Right renal cortex interstitium (tissue), 3 donors: ENCODE measurements at regions not wholly inside any gene's neighbourhood (a gene's known extent, or its start where the extent isn't known, plus 50 kb on each side); places are given as distances from the start of the nearest gene placed in this dataset.

ENCODE experiments used
- DNase-seq, 3 donors: peaks; one replicate each; pipeline ENCODE4 v3.0.0-alpha.2; 2013; ENCODE audit warnings: low read depth in 3 of 3, low spot score in 2 of 3

DNA sequence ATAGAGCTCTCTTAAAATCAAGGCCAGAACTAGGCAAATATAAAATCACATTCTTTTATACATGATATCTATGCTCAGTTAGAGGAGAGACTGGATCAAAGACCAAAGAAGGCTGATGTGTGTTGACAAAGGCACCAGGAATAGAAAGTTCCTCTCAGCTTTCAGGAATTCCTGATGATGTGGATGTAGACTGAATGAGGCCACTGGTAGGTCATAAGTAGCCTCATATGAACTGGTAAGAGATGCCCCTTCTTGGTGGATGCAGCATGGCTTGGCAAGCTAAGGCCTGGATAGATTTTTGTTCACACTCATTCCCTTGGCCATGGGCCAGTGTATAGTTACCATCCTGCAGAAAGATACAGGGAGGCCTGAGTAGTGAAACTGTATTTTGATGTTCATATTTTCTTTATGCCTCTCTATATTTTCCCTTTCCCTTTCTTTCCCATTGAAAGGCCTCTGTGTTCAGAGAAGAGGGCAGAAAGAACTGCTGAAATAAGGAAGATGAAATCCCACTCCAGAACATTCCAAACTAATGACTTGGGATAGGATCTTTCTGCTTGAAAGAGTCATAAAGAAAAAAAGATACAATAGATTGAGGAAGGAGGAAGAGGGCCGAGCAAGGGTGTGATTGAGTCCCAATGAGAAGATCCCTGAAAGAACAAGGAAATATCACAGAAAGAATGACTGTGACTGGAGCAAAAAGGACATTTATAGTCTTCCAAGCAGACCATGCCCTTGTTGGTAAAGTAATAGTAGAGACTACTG, 2182.7 kb upstream of the PIK3C3 start:
- DNase-seq, result no peak

DNA sequence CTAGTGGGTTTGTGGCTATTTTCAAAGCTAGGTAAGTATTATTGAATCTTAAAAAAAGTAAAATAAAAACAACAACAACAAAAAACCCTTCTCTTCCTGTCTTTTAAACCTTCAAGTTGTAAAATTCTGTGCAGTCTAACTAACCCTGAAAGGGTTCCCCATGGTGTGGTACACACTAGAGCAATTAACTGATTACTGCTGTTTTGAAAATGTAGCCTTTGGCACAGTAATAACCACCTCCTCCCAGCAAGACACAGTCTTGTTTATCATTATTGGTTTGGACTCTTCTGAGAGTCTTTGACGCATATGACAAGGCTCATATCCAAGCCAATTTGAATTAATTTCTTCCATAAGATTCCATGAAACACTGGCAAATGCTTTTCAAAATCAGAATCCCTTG, 2184.6 kb upstream of the PIK3C3 start:
- no peak for DNase-seq

DNA sequence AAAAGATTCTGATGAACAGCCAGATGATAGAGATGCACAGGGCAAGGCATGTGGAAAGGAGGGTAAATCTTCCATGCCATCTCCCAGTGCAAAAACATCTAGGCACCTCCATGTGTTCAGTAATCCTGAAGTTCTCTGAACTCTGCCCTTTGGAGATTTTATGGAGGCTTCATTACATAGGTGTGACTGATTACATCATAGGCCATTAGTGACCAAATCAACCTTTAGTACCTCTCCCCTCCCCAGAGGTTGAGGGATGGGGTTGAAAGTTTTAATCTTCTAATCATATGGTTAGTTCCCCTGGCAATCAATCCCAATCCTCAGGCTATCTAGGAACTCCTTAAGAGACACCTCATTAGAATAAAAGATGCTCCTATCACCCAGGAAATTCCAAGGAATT, 2190.2 kb upstream of the PIK3C3 start:
- DNase-seq, result no peak

DNA sequence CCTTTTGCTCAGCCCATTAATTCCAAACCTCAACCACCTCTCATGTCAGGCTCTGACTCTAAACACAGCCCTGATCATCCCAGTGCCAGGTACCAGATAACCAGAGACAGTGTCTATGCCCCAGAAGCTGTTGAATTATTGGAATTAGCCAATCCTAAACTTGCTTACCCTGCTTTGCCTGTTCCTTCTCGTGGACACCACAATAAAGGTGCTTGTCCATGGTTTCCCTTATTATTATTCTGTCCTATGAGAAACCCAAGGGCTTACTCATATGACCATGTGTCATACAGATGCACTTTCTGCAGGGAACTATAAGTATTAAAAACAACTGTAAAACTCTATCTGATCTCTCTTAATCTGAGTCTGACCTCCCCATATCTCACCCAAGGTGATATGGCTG, 2193.8 kb upstream of the PIK3C3 start:
- DNase-seq, result no peak

DNA sequence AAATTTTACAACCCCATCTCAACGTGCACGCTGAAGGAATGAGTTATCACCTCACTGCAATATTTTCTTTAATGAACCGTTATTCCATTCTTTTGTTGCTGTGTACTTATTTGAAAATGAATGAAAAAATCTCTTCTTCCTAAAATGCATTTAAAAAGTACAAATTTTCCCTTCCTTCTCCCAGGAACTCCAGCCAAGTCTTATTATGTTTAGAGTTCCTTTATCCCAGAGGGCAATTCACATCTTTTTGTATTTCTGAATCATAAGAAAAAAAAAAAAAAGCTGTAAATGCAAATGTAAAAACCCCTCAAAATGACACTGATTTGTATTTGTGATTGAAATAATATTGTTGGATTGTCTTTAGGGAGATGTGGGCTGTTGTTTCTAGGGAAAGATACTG, 2194.3 kb upstream of the CELF4 start:
- DNase-seq, result no peak

DNA sequence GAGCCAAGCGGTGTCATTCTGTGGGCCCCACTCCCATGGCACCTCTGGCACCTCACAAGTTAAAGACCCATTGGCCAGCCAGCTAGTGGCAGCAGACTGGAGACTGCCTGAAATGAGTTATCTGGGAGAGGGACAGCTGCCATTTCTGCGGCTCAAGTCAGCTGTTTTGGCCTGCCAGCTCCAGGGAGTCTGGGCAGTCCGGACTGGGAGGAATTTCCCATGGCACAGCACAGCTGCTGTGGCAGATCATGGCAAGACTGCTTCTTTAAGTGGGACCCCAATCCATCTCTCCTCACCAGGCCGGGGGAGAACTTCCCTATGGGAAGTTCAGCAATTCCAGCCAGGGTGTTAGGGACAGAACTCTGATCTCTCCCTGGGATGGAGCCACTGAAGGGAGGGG, 2187.6 kb upstream of the CELF4 start:
- no peak for DNase-seq

DNA sequence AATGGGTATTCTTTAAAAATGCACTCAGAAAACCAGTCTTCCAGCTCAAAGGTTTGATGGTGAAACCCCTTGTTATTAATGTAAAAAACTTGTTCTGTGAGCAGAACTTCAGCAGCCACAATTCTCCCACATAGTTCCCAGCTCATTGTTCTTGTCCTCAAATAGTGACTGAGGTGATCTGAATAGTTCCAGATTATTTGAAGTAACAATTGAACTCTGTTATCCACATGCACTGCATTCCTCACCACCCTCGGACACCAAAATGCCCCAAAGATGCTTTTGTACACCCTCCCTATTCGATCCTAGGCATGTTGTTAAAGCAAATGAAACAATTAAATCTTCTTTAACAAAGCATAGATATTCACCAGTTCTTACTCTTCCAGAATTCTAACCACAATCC, 2186.8 kb upstream of the CELF4 start:
- no peak for DNase-seq

DNA sequence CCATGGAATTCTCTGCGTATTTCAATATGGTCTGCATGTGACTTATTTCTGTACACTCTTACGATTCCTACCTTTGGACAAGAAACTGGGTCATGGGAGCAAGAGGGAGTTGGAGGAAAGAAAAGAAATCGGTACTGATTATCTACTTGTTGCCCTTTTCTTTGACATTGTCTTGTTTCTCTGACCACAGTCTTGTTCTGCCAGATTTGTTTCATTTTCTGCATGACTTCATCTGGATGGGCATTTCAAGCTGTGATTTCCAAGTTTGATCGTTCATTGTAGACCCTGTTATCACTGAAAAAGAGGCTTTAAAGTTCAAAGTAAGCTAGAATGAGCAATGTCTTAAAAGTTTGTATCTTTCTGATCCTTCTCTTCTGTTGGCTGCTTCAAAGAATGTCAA, 2186.3 kb upstream of the CELF4 start:
- no peak for DNase-seq

DNA sequence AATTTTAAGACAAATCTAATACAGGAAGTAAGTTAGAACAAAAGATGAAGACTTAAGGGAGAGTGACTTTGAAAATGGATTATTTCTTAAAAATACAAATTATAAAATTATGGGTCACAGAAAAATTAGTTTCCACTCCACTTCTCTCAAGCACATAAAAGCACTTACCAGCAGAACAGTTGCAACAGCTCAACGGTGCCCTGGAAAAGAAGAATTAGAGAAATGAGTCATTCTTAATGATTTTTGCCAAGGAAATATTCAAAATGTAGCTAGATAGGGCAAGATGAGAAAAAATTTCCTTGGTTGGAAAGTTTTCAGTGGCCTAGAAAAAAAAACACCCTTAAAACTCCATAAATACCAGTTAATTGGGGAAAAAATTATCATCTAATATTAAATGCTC, 2185.6 kb upstream of the CELF4 start:
- no peak for DNase-seq

DNA sequence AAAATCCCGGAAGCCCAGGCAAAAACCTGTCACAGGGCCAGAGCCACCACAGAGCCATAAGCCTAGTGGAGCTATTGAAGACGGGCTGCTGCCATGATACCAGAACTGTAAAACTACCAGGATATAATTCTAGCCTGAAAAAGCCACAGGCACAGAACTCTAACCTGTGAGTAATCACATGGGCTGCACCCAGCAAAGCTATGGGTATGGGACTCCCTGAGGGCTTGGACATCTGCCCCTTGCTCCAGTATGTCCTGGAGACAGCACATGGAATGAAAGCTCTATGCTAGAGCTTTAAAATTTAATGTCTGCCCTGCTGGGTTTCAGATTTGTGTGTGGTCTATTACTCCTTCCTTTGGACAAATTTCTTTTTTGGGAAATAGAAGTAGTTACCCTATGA, 2183.6 kb upstream of the CELF4 start:
- DNase-seq, result no peak

DNA sequence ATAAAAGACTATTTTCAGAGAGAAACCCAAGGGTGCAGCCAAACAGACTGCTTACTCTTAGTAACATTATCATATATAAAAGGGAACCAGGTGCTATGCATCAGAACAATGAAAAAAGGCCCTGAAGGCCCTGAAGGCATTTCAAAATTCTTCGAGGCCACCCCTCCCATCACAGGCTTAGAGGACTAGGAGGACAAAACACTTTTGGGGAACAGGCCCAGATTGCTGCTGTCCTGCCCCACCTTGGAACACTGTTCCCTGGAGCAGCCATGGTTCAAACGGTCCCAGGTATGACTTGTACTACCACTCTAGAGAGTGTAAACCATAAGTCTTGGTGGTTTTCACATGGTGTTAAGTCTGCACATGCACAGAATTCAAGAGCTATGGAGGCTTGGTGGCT, 2183.1 kb upstream of the CELF4 start:
- no peak for DNase-seq

DNA sequence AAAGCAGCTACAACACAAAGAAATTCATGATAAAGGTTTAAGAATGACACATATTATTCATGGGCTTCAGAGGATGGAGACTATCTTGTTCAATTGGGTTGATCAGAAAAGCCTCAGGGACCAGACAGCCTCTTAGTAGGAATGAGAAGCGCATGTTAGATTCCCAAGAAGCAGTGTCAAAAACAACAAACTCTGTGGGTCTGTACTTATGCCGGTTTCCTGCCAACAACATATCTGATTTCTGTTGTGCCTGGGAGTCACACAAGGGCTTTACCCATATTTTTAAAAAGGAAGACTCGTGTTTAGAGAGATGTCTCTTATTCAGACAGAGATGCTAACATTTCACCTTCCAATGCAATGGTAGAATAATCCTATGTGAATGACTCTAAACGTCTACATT, 2180.6 kb upstream of the CELF4 start:
- no peak for DNase-seq

DNA sequence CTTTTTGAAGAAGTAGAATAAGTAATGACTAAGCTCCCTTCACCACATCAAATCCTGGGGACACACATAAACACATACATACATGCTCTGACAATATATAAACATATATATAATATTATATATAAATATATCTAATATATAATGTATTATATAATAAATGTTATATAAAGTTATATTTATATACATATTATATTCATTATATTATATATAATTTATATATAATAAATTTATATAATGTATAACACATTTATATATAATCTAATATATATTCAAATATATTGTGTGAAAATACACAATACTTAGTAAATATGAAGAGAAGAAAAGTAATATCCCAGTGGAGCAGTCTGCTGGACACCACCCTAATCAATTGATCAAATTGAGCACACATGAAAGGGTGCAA, 2177.9 kb upstream of the CELF4 start:
- DNase-seq, result no peak

DNA sequence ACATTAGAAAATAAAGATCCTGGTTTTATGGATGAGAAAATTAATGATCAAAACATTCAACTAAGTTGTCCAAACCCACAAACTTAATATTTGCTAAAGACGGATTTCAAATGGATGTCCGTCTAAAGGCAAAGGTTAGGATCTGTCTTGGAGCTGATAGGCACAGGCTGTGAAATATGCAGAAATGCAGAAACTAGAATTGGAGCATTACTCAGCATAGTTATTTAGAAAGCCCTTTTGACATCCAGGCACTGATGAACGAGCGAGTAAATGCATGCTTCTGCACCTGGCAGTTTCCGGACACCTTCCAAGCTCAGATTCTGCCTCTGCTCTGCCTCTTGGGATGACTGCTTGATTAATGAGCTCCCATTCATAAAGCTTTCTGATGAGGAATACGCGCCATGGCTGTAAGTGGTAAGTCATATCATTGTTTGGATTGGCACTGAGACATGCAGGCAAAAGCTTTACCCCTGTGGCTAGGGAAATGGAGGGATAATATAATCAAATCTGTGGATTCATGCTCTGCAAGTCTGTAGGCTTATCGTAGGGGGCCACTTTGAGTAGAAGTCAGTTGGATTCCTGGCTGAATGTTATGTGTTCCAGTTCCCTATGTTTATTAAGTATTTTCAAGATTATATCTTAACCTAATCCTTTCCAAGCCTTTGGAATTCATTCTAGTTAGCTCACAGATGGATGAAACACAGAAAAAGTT, 2176.3 kb upstream of the CELF4 start:
- DNase-seq, result no peak

DNA sequence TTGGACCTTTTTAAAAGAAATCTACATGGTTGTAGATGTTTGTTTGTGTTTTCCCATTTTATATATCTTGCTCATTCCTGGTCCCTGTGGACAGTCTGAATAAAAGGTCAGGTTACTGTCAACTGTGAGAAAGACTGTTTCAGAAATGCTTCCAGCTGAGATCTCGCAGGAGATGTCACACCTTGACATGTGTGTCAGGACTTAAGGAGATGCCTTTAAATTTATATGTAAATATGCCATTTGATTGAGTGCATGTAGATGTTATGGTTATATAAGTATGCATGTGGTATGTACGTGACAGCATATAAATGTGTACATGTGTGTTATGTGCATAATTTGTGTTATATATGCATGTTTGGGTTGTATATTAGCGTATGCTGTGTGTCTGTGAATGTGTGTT, 2172.3 kb upstream of the CELF4 start:
- no peak for DNase-seq

DNA sequence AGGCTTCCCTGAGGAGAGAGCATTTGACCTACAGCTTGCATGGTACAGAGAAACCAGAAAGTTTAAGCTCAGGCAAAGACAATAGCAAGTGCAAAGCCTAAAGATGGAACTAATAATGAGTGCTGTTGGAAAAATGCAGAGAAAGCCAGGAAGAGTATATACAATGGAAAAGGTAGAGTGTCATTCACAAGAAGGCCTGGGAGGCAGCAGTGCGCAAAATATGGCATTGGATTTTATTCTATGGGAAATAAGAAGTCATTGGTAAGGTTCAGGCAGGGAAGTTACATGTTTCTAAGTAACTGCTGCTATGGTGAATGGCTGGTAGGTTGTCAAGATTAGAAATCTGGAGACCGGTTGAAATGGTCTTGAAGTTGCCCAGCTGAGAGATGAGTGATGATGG, 2167.3 kb upstream of the CELF4 start:
- no peak for DNase-seq

DNA sequence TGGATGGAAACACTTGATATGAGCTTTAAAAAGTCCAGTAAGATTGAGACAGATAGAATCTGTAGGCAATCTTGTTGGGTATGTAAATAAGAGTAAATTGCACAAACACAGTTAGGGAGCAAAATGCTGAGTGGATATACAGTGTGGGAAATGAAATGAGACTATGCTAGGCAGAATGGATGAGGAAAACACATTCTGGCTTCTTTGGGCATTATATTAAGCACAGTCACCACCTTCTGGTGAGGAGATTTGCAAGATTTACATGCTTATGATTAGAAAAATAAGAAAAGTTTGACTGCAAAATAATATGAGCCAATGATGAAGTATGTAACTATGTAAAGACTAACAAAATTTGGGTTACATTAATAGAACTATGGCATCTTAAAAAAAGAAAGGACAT, 2165.0 kb upstream of the CELF4 start:
- DNase-seq, result no peak

DNA sequence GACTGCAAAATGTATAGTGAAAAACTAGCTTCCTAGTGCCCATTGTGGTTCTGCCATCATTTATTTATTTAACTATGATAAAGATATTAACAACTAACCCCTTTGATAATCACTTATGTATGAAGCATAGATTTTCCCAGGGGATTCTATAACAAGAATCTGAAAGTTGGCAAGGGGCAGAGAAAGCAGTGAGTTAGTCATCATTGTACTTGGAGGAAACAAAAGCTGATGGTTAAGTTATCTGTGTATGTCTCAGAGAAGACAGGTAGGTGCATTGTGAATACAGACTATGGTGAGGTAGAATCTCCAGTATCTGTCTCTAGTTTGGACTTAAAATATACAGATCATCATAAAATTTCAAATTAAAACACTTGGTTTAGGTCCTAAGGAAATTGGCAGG, 2159.1 kb upstream of the CELF4 start:
- no peak for DNase-seq

DNA sequence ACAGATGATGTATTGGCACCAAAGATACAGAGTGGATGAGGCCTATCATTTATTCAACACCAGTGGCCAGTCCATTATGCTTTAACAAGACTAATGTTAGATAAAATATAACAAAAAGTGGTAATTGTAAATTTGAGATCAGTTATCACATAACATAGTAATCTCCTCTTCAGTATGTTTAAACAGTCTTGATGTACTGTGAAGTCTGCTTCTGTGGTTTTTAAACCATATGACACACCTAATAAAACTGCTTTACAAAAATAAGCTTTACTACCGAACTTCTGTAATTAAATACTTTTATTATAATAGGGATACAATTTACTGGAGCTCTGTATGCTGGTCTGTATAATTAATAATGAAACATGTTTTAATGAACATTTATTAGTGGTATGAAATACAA, 2156.1 kb upstream of the CELF4 start:
- DNase-seq, result no peak

DNA sequence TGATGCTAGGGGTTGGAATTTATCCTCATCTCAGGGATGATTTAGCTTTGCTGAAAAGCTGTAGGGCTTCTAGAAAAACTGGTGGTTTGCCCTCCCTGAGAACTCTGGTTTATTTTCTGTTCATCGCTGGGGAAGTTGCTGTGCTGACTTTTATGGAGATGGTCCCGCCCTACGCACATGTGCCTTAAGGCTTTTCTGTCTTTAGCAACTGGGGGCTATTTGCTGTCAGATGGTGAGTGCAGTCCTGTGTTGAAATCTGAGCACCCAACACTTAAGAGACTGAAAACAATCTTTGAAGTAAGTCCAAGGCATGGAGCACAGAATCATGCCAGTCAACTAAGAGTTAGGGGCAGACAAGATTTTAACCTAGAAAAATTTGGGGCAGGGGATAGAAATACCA, 2148.4 kb upstream of the CELF4 start:
- DNase-seq, result no peak

DNA sequence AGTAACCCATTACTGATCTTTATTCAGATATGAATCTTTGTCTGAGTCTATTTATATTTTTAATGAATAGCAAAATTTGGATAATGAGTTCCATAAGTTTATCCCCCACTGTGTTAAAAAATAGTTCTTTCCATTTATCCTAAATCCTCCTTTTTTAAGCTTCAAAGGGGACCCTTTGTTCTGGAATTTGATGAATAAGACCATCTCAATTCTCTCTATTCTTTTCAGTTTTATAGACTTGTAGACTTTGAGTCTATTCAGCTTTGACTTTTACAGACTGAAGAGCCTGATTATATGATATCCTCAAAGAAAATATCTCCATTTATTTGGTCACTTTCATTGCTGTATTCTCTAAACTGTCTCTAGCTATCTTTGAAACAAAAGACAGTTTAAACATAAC, 2146.1 kb upstream of the CELF4 start:
- no peak for DNase-seq

DNA sequence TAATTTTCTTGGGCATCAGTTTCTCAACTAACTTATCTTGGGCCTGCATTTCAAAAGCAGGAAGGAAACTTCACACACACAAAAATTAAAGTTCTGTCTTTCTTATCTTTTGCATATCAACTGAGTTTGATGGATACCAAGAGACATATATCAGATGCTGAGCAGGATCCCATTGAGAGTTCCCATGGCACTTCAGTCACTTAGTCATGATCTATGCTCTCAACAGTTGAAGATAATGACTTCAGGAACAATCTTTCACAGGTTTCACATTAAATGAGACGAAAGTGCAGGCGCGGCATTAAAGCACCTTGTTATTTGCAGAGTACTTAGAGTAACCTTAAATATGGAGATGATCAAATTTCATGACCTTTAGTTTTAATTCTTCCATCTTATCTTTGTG, 2139.8 kb upstream of the CELF4 start:
- no peak for DNase-seq

DNA sequence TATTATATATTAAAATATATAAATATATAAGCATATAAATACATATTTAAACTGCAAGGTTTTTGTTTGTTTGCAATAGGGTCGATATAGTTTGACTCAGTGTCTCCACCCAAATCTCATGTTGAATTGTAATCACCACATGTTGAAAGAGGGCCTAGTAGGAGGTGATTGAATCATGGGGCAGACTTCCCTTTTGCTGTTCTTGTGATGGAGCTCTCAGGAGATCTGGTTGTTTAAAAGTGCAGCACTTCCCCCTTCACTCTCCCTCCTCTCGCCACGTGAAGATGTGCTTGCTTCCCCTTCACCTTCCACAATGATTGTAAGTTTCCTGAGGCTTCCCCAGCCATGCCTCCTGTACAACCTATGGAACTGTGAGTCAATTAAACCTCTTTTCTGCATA, 2137.3 kb upstream of the CELF4 start:
- DNase-seq, result no peak
